ENCODE measurements at regions not wholly inside any gene's neighbourhood (a gene's known extent, or its start where the extent isn't known, plus 50 kb on each side); places are given as distances from the start of the nearest gene placed in this dataset.

- TF ChIP-seq CTCF (IDR thresholded peaks at IDR 0.05) (no peak), POLR2A (IDR thresholded peaks at IDR 0.05) (no peak)
Measured at GRCh38 chr2:156229724-156230362, 102.7 kb downstream of the NR4A2 start.

Measured in heart left ventricle (tissue), 13 donors.